NOMO-1 (cell line): ENCODE measurements at regions not wholly inside any gene's neighbourhood (a gene's known extent, or its start where the extent isn't known, plus 50 kb on each side); places are given as distances from the start of the nearest gene placed in this dataset.

Experiments used
- DNase-seq, 2 experiments: peaks; one replicate each; lab custom pipeline; 2025; ENCODE audit not compliant: unreplicated experiment in 2 of 2; lab: John Stamatoyannopoulos, UW

- no peak for DNase-seq
These were observed 249.0 kb downstream of the CRPPA start for GRCh38 chr7:16172366-16172765.

GRCh38 chr7:16171928-16172327, 249.4 kb downstream of the CRPPA start:
- peak in 1 of 2 experiments; percentile 19 for DNase-seq

- no peak for DNase-seq
These were observed 250.7 kb downstream of the CRPPA start for GRCh38 chr7:16170671-16171070.

GRCh38 chr7:16169537-16169936, 251.8 kb downstream of the CRPPA start:
- DNase-seq = no peak

GRCh38 chr7:16167526-16167925, 253.8 kb downstream of the CRPPA start:
- DNase-seq = no peak

- no peak for DNase-seq
These were observed 277.0 kb downstream of the CRPPA start for GRCh38 chr7:16144361-16144760.

GRCh38 chr7:16137944-16138343, 283.4 kb downstream of the CRPPA start:
- no peak for DNase-seq

GRCh38 chr7:16136896-16137295, 284.4 kb downstream of the CRPPA start:
- DNase-seq = no peak

GRCh38 chr7:16135658-16136057, 285.7 kb downstream of the CRPPA start:
- DNase-seq = no peak

GRCh38 chr7:16130111-16131110, 290.9 kb downstream of the CRPPA start:
- DNase-seq = no peak

GRCh38 chr7:16129431-16130110, 291.8 kb downstream of the CRPPA start:
- no peak for DNase-seq

GRCh38 chr7:16123117-16123770, 298.1 kb downstream of the CRPPA start:
- no peak for DNase-seq

GRCh38 chr7:16121876-16122390, 299.4 kb downstream of the CRPPA start:
- DNase-seq = no peak

- DNase-seq = no peak
These were observed 306.0 kb downstream of the CRPPA start for GRCh38 chr7:16115374-16115773.

- peak in 1 of 2 experiments; percentile 38 for DNase-seq
These were observed 306.7 kb downstream of the CRPPA start for GRCh38 chr7:16114633-16115032.

- DNase-seq = peak in 1 of 2 experiments; percentile 25
These were observed 307.3 kb downstream of the CRPPA start for GRCh38 chr7:16114071-16114470.

- DNase-seq = no peak
These were observed 308.3 kb downstream of the CRPPA start for GRCh38 chr7:16113058-16113457.

GRCh38 chr7:16106869-16107268, 314.5 kb downstream of the CRPPA start:
- DNase-seq = no peak

- DNase-seq = no peak
These were observed 315.0 kb downstream of the CRPPA start for GRCh38 chr7:16106300-16106699.

- DNase-seq = no peak
These were observed 322.0 kb downstream of the CRPPA start for GRCh38 chr7:16099302-16099849.
